ENCODE measurements at regions not wholly inside any gene's neighbourhood (a gene's known extent, or its start where the extent isn't known, plus 50 kb on each side); places are given as distances from the start of the nearest gene placed in this dataset.

GRCh38 chr13:52975969-52976368 lies 52.6 kb upstream of the OLFM4 start:
- DNase-seq = no peak
- no peak for ATAC-seq

- DNase-seq = no peak
- no peak for ATAC-seq
These were observed 53.5 kb upstream of the OLFM4 start for GRCh38 chr13:52975161-52975560.

- DNase-seq = no peak
- no peak for ATAC-seq
These were observed 53.9 kb upstream of the OLFM4 start for GRCh38 chr13:52974711-52975110.

- DNase-seq (no peak), ATAC-seq (no peak)
These were observed 59.2 kb upstream of the OLFM4 start for GRCh38 chr13:52969373-52969772.

GRCh38 chr13:52968074-52968700 lies 60.4 kb upstream of the OLFM4 start:
- peak; percentile 69 for DNase-seq
- ATAC-seq = peak; percentile 83

GRCh38 chr13:52961987-52962386 lies 66.6 kb upstream of the OLFM4 start:
- no peak for ATAC-seq
- DNase-seq = no peak

GRCh38 chr13:52961256-52961910 lies 67.2 kb upstream of the OLFM4 start:
- DNase-seq (no peak), ATAC-seq (no peak)

GRCh38 chr13:52955472-52955874 lies 73.1 kb upstream of the OLFM4 start:
- ATAC-seq (no peak), DNase-seq (no peak)

GRCh38 chr13:52954838-52955237 lies 73.8 kb upstream of the OLFM4 start:
- ATAC-seq (no peak), DNase-seq (no peak)

GRCh38 chr13:52950436-52950956 lies 78.1 kb upstream of the OLFM4 start:
- ATAC-seq = no peak
- DNase-seq = no peak

- no peak for ATAC-seq
- DNase-seq = no peak
These were observed 78.9 kb upstream of the OLFM4 start for GRCh38 chr13:52949742-52950141.

- ATAC-seq (no peak), DNase-seq (no peak)
These were observed 79.6 kb upstream of the OLFM4 start for GRCh38 chr13:52949044-52949443.

- ATAC-seq = no peak
- DNase-seq = no peak
These were observed 80.7 kb upstream of the OLFM4 start for GRCh38 chr13:52947921-52948373.

- ATAC-seq = no peak
- no peak for DNase-seq
These were observed 83.3 kb upstream of the OLFM4 start for GRCh38 chr13:52945348-52945747.

- ATAC-seq = no peak
These were observed 83.9 kb upstream of the OLFM4 start for GRCh38 chr13:52944697-52945096.

GRCh38 chr13:52938065-52938464 lies 89.6 kb upstream of the PCDH8 start:
- DNase-seq = no peak
- no peak for ATAC-seq

More at GRCh38 chr13:52944697-52945096, 83.9 kb upstream of the OLFM4 start:
- no peak for DNase-seq

GRCh38 chr13:52936806-52937205 lies 88.4 kb upstream of the PCDH8 start:
- no peak for ATAC-seq
- no peak for DNase-seq

- no peak for DNase-seq
These were observed 85.8 kb upstream of the PCDH8 start for GRCh38 chr13:52934258-52934657.

GRCh38 chr13:52933547-52934210 lies 85.2 kb upstream of the PCDH8 start:
- ATAC-seq (no peak), DNase-seq (no peak)

More at GRCh38 chr13:52934258-52934657, 85.8 kb upstream of the PCDH8 start:
- no peak for ATAC-seq

GRCh38 chr13:52933099-52933498 lies 84.7 kb upstream of the PCDH8 start:
- ATAC-seq (no peak), DNase-seq (no peak)

- no peak for DNase-seq
- ATAC-seq = no peak
These were observed 84.2 kb upstream of the PCDH8 start for GRCh38 chr13:52932649-52933048.

- no peak for DNase-seq
- ATAC-seq = no peak
These were observed 83.3 kb upstream of the PCDH8 start for GRCh38 chr13:52931539-52932431.
